ENCODE measurements at regions not wholly inside any gene's neighbourhood (a gene's known extent, or its start where the extent isn't known, plus 50 kb on each side); places are given as distances from the start of the nearest gene placed in this dataset.
A peak's percentile ranks its signal among the peaks of the same experiment; 100 is the strongest.

- TF ChIP-seq, protein P1, sequence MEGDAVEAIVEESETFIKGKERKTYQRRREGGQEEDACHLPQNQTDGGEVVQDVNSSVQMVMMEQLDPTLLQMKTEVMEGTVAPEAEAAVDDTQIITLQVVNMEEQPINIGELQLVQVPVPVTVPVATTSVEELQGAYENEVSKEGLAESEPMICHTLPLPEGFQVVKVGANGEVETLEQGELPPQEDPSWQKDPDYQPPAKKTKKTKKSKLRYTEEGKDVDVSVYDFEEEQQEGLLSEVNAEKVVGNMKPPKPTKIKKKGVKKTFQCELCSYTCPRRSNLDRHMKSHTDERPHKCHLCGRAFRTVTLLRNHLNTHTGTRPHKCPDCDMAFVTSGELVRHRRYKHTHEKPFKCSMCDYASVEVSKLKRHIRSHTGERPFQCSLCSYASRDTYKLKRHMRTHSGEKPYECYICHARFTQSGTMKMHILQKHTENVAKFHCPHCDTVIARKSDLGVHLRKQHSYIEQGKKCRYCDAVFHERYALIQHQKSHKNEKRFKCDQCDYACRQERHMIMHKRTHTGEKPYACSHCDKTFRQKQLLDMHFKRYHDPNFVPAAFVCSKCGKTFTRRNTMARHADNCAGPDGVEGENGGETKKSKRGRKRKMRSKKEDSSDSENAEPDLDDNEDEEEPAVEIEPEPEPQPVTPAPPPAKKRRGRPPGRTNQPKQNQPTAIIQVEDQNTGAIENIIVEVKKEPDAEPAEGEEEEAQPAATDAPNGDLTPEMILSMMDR (IDR thresholded peaks at IDR 0.05), result no peak
- no peaks in the 10 kb centered on the region for H3K4me1 ChIP-seq
- no peak for DNase-seq
- intact Hi-C loops (cut with DNase I), result loop anchor here (5.0 kb wide), 1 partner anchor 635 kb away; no protein-coding TSS in a partner anchor
- no peaks in the 10 kb centered on the region for H3K9me3 ChIP-seq
- H3K4me3 ChIP-seq, result no peak overlapping the region
- ATAC-seq, result no peak
- H3K27me3 ChIP-seq, result no peaks in the 10 kb centered on the region
- H3K36me3 ChIP-seq, result no peaks in the 10 kb centered on the region
- no peak overlapping the region for H3K27ac ChIP-seq
Observed at GRCh38 chr3:168212664-168213285, 117.1 kb upstream of the GOLIM4 start.

- Histone ChIP-seq H3K4me3 (no peak overlapping the region), H3K36me3 (no peaks in the 10 kb centered on the region), H3K9me3 (no peaks in the 10 kb centered on the region), H3K27ac (no peak overlapping the region), H3K27me3 (no peaks in the 10 kb centered on the region), H3K4me1 (no peaks in the 10 kb centered on the region)
- TF ChIP-seq, protein P1 (IDR thresholded peaks at IDR 0.05), result no peak
- DNase-seq, result no peak
- no peak for ATAC-seq
- intact Hi-C loops (cut with DNase I), result no loop called here
Observed at GRCh38 chr3:168205451-168205850, 109.7 kb upstream of the GOLIM4 start.

DNA sequence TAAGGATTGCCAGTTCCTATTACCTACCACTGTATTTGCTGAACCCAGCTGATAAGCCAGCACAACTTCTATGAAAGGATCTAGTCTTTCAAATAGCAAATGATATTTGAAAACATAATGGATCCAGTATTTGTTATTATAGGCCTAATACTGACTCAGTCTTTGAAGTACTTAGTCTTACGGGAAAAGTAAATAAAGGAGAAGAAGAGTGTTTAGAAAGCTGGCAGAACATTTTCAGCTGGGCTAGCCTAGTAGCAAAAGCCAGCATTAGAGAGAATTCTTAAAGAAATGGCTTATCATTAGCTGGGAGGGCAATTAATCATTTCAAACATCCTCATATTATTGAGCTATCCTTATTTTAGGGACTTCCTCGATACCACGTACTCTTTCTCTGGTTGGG, 101.4 kb upstream of the GOLIM4 start:
- no peak overlapping the region for H3K27ac ChIP-seq

DNA sequence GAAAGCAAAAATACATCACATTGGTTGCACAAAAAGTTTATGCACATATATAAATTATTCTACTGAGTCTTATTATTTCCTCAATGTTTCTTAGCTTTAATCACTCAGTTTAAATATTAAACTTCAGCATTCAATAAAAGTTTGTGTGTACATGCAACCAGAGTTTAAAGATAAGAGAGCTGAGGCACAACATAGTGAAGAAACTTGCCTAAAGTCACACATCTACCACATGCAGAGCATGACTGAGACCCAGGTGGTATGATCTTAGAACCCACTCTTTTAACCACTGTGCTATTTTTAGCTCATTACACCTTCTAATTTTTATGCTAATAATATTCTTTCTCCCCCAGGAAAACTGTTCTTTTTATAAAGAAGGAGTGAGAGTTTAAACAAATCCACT, 96.1 kb upstream of the GOLIM4 start:
- intact Hi-C loops (cut with DNase I), result no loop called here

More for the DNA sequence above, 101.4 kb upstream of the GOLIM4 start:
- no peak for DNase-seq
- no peaks in the 10 kb centered on the region for H3K36me3 ChIP-seq
- intact Hi-C loops (cut with DNase I), result no loop called here
- H3K27me3 ChIP-seq, result no peaks in the 10 kb centered on the region
- TF ChIP-seq, protein P1 (IDR thresholded peaks at IDR 0.05), result no peak
- H3K4me1 ChIP-seq, result no peaks in the 10 kb centered on the region
- ATAC-seq, result peak; percentile 68
- no peak overlapping the region for H3K4me3 ChIP-seq
- no peaks in the 10 kb centered on the region for H3K9me3 ChIP-seq

GRCh38 chr3:168187233-168187632, 91.5 kb upstream of the GOLIM4 start:
- no peaks in the 10 kb centered on the region for H3K4me1 ChIP-seq
- H3K27me3 ChIP-seq, result no peaks in the 10 kb centered on the region
- no peak overlapping the region for H3K27ac ChIP-seq
- DNase-seq (no peak), ATAC-seq (no peak)
- H3K9me3 ChIP-seq, result no peaks in the 10 kb centered on the region
- no peak overlapping the region for H3K4me3 ChIP-seq
- TF ChIP-seq, protein P1 (IDR thresholded peaks at IDR 0.05), result no peak
- no peaks in the 10 kb centered on the region for H3K36me3 ChIP-seq
- intact Hi-C loops (cut with DNase I), result no loop called here

More for the DNA sequence above, 96.1 kb upstream of the GOLIM4 start:
- no peak for ATAC-seq
- DNase-seq, result no peak
- Histone ChIP-seq H3K9me3 (no peaks in the 10 kb centered on the region), H3K4me1 (no peaks in the 10 kb centered on the region), H3K27me3 (no peaks in the 10 kb centered on the region), H3K36me3 (no peaks in the 10 kb centered on the region), H3K27ac (no peak overlapping the region), H3K4me3 (no peak overlapping the region)
- TF ChIP-seq, protein P1 (IDR thresholded peaks at IDR 0.05), result no peak
